HG02798 (cell line): ENCODE measurements at regions not wholly inside any gene's neighbourhood (a gene's known extent, or its start where the extent isn't known, plus 50 kb on each side); places are given as distances from the start of the nearest gene placed in this dataset.

Experiments used
- ATAC-seq: cut with Tn5 transposase; IDR thresholded peaks from one replicate; pipeline ENCODE4 v1.9.1; 2021; ENCODE audit warnings: mild to moderate bottlenecking; ENCODE audit not compliant: unreplicated experiment, poor library complexity

DNA sequence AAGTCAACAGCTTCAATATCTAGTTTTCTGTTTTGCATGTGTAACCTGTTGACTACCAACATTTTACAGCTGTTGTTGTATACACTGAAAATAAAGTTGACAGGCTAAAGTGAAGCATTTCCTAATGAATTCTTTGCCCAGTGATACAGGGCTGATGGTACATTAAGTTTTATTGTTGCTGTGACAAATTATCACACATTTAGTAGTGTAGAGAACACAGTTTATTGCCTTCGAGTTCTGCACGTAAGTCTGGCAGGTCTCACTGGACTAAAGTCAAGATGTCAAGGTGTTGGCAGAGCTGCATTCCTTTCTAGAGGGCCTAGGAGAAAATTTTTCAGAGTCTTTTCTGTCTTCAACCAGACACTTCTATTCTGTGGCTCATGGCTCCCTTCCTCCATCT, 184.2 kb downstream of the SLITRK6 start:
- ATAC-seq, result no peak

GRCh38 chr13:85610024-85610423, 189.2 kb downstream of the SLITRK6 start:
- no peak for ATAC-seq

DNA sequence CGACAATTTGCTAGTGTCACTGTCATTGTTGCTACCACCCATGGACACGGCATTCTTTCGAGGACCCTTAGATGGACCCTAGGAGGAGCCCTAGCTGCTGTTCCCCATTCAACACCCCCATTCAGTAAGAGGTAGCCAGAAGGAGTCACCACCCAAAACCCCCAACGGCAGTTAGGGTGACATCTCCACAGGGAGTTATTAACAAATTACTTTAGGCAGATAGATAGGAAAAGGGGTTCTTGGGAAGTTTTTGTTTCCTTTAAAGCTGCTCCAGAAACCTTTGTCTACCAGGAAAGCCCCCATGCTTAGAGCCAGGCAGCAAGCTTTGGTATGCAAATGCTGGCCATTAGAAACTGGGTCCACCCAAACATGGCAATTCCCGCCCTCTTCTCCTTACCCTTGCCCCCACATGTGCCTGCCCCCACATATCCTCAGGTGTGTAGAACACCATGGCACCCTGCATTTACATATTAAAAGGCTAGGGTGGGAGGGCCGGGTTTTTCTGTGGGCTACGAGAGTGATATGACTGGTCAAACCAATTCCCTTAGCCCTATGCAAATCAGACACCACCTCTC, 190.9 kb downstream of the SLITRK6 start:
- ATAC-seq, result no peak

DNA sequence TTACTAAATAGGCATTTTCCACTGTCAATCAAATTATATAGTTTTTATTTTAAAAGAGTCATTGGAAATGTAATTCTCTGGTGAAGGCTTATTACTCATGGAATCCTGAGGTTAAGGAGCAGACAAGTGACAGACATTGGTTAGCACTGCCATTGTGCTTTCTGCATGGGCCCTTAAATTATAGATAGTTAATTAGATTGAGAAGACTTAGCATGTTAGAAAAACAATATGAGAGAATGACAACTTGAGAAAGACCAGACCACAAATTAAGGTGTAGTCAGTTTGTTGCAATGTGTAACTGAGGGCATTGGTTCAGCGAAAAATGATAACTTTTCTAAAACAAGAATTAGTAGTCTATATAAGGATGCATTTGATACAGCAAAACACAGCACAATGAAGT, 195.5 kb downstream of the SLITRK6 start:
- ATAC-seq, result no peak

DNA sequence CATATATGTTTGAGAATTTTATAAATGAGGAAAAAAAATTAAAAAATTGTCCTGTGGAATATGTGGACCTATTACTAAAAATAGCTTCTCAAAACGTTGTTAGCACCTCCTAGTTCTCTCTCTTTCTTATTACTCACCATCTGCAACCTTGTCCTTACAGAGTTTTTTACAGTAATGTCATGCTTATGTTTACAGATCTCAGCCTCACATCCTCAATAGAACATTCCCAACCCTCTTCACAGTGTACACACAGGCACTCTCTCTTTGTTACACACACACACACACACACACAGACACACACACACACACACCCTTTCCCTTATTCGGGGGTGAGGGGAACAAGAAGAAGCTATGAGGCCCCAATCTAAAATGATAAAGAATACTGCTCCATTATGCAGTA, 197.7 kb downstream of the SLITRK6 start:
- no peak for ATAC-seq

GRCh38 chr13:85597790-85598500, 201.3 kb downstream of the SLITRK6 start:
- ATAC-seq, result no peak

GRCh38 chr13:85592211-85592610, 207.0 kb downstream of the SLITRK6 start:
- no peak for ATAC-seq

DNA sequence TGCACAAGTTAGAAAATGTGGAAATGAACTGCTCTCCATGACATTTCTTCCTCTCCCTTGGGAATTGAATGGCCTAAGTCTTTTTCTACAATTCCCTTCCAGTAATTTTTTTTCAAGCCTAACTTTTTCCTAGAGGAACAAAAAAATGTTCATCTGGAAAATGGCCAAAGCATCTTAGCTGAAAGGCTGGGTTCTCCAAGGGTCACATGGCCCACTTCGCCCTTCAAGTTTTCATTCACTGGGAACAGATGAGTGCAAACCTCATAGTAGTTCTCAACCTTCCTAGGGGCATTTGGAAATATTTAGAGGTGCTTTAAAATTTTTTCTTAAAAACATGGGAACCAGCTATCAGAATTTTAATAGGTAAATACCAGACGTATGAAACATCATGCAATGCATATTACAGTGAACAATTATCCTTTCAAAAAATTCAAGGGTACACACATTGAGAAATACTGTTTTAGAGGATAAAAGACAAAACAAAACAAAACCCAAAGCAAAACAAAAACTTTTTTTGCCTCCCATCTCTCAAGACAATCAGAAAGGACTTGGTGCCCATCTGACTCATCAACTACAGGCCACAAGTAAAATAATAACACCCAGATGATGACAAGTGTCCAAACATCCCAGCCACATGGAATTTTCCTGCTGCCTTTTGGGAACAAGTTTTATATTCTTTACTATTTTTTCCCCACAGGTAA, 208.8 kb downstream of the SLITRK6 start:
- ATAC-seq, result no peak

GRCh38 chr13:85589021-85589420, 210.2 kb downstream of the SLITRK6 start:
- no peak for ATAC-seq

DNA sequence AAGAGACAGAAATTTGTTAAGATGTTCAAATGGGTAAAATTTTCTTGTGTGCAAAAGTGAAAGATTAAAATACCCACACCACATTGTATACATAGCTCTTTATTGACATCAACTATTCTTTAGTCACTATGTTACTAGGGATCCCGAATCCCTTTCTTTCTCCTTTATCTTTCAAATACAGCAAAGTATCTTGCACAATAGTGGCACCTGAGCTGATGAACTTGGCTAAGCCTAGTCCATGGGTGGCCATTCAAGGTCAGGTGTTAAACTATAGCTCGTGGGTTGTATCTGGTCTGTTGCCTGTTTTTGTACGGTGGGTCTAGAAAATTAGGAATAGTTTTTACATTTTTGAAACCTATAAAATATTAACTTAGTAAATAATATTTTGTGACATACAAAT, 210.9 kb downstream of the SLITRK6 start:
- ATAC-seq, result no peak

DNA sequence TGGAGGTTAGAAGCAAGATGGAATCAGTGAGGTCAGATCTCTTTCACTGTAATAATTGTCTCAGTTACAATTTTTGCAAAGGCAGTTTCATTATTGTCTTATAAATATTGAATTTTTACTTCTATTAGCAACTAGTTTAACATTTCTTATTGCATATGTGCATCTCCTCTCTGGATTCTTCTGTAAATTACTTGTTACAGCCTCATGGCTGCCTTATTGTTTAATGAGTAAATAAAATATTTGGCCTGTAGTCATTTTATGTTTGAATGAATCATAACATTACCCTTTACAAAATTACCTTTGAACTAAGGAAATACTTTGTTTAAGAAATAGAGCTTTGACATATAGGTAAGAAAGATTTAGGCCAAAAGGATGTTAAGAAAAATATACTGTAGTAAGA, 212.4 kb downstream of the SLITRK6 start:
- ATAC-seq, result no peak

DNA sequence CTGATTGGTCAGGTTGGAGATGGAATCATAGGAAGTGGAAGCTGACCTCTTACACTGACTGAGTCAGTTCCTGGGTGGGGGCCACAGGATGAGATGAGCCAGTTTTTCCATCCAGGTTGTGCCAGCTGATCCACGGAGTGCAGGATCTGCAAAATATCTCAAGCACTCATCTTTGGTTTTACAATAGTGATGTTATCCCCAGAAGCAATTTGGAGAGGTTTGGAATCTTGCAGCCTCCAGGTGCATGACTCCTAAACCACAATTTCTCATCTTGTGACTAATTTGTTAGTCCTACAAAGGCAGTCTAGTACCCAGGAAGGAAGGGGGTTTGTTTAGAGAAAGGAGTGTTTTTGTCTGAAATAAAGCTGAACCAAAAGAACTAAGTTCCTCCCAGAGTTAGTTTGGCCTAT, 212.8 kb downstream of the SLITRK6 start:
- no peak for ATAC-seq

DNA sequence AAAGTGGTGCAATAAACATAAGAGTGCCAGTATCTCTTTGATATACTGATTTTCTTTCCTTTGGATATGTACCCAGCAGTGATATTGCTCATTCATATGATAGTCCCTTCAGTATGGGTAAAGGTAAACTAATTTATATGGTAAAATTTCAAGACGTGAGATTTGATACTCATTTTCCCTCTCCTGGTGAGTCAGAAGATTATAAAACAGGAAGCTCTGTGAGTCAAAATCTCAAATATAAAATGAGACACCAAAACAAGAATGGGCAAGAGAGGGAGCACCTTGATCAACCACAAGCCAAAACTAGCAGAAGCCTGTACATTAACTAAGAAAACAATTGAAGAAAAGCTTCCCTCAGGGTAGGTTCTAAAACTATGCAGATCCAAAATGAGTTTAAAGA, 216.3 kb downstream of the SLITRK6 start:
- ATAC-seq, result no peak

GRCh38 chr13:85575110-85575509, 224.1 kb downstream of the SLITRK6 start:
- ATAC-seq, result no peak

- ATAC-seq, result no peak
Observed at GRCh38 chr13:85567909-85568308, 231.3 kb downstream of the SLITRK6 start.

DNA sequence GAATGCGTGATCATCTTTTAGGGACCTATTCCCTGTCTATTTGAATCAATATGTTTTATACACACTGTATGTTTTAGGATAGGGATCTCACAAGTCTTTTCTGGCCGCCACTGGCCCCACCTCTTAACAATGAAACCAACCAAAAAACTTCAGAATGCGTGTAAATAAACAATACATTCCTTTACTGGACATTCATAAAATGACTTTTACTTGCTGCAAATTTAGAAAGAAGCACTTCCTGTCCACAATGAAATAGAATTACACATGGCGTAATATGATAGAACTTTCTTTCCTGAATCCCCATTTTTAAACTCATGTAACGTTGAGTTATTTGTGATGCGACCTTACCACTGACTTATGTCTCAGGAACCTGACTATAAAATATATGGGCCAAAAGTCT, 233.6 kb downstream of the SLITRK6 start:
- no peak for ATAC-seq

GRCh38 chr13:85564598-85564997, 234.6 kb downstream of the SLITRK6 start:
- ATAC-seq, result no peak

DNA sequence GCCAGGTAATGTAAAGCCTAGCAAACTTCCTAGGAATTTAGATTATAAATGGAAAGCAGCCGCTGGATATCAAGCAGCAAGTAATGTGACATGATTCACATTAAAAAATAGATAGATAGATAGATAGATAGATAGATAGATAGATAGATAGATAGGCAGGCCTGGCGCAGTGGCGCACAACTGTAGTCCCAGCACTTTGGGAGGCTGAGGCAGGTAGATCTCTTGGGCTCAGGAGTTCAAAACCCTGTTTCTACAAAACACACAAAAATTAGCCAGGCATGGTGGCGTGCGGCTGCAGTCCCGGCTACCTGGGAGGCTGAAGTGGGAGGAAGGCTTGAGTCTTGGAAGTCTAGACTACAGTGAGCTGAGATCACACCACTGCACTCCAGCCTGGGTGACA, 236.9 kb downstream of the SLITRK6 start:
- no peak for ATAC-seq

DNA sequence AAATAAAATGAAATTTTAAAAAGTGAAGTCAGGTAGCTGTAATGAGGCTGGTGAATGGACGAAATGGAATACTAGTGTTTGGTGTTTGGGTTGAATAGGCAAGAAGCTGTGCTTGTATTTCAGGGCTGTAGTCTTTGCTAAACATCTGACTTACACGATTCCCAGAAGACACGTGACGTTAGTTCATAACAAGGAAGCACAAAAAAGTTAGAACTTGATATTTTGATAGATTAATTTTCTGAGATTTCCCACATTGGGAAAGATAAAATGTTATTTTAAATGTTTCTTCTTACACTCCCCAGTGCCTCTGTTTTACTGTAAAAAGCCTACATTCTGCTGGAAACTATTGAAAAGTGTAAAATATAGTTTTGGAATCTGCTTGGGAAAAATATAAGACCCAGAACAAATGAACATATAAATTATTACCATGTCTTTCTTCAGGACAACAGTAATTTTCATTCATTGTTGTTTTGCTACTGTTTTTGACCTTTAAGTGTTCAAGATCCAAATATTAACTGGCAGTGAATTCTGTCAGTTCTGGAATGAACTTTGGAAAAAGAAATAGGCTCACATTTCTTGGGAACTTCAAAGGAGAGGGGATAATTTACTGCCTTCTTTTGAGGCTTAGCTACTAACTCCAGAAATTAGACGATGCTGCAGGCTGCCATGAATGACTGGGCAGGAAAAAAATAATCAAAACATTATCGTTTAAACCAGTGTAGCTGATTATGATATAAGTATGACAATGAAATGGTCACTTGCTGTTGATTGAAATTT, 241.3 kb downstream of the SLITRK6 start:
- ATAC-seq, result no peak

- ATAC-seq, result no peak
Observed at GRCh38 chr13:85551012-85551411, 248.2 kb downstream of the SLITRK6 start.

- ATAC-seq, result no peak
Observed at GRCh38 chr13:85549819-85550218, 249.4 kb downstream of the SLITRK6 start.
